Type B pancreatic cell (in vitro differentiated cells): ENCODE measurements at regions not wholly inside any gene's neighbourhood (a gene's known extent, or its start where the extent isn't known, plus 50 kb on each side); places are given as distances from the start of the nearest gene placed in this dataset.

Experiments used
- DNase-seq: peaks from one replicate; pipeline ENCODE4 v3.0.0; 2021; ENCODE audit warnings: mixed read lengths; ENCODE audit not compliant: unreplicated experiment; ENCODE audit errors: extremely low spot score
- H3K27ac Mint-ChIP-seq: 2 replicates; pipeline ENCODE4 v1.8.0; 2021; ENCODE audit warnings: mild to moderate bottlenecking, mixed read lengths
- H3K27me3 Mint-ChIP-seq: 2 replicates; pipeline ENCODE4 v1.8.0; 2021; ENCODE audit warnings: mixed read lengths
- H3K36me3 Mint-ChIP-seq: 2 replicates; pipeline ENCODE4 v1.8.0; 2021; ENCODE audit warnings: mixed read lengths
- H3K4me1 Mint-ChIP-seq: one replicate; pipeline ENCODE4 v1.8.0; 2021; ENCODE audit warnings: mixed read lengths; ENCODE audit not compliant: unreplicated experiment
- H3K4me3 Mint-ChIP-seq: 2 replicates; pipeline ENCODE4 v1.8.0; 2021; ENCODE audit warnings: mild to moderate bottlenecking, mixed read lengths
- H3K9me3 Mint-ChIP-seq: 2 replicates; pipeline ENCODE4 v1.8.0; 2021; ENCODE audit warnings: mixed read lengths
- TF ChIP-seq, protein P1 (sequence below): fragments of 200-600 bp; sonication (generic); conservative IDR thresholded peaks from 2 replicates; pipeline ENCODE4 v1.5.0; 2021; ENCODE audit warnings: antibody characterized with exemption, mild to moderate bottlenecking

DNA sequence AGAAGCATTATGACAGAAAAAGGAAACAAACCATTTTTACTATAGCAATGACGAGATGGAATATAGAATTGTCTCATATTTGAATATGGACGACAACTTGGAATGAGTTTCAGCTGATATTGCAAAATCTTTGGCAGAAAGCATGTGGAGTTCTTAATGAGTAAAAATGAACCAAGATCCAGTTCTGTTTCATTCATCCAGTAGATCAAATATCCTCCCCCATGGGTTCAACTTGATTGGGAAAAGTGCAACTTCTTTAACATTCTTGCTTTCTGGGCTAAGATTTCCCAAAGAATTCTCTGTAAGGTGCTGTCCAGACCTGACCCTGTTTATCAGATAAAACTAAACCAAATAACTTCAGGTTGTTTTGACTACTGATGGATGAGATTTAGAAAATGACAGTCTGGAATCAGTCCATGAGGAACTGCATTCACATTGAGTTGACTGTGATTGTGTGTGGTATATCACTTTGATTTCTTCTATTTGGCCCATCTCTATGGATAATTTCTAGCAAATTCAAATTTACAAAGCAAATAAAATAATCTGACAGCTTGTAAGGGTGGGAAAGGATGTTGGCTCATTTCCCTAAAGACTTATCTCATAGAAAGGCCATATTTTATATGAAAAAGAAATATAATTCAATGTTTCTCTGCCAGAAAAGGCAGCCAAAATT is 267.4 kb downstream of the ADAMTS20 start:
- H3K4me1 Mint-ChIP-seq, result peaks cover 32% of the 10 kb centered on the region
- TF ChIP-seq, protein P1, sequence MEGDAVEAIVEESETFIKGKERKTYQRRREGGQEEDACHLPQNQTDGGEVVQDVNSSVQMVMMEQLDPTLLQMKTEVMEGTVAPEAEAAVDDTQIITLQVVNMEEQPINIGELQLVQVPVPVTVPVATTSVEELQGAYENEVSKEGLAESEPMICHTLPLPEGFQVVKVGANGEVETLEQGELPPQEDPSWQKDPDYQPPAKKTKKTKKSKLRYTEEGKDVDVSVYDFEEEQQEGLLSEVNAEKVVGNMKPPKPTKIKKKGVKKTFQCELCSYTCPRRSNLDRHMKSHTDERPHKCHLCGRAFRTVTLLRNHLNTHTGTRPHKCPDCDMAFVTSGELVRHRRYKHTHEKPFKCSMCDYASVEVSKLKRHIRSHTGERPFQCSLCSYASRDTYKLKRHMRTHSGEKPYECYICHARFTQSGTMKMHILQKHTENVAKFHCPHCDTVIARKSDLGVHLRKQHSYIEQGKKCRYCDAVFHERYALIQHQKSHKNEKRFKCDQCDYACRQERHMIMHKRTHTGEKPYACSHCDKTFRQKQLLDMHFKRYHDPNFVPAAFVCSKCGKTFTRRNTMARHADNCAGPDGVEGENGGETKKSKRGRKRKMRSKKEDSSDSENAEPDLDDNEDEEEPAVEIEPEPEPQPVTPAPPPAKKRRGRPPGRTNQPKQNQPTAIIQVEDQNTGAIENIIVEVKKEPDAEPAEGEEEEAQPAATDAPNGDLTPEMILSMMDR, result no peak
- no peaks in the 10 kb centered on the region for H3K27me3 Mint-ChIP-seq
- H3K36me3 Mint-ChIP-seq, result no peaks in the 10 kb centered on the region
- no peak for DNase-seq
- H3K27ac Mint-ChIP-seq, result no peak overlapping the region
- H3K9me3 Mint-ChIP-seq, result no peaks in the 10 kb centered on the region
- no peak overlapping the region for H3K4me3 Mint-ChIP-seq

DNA sequence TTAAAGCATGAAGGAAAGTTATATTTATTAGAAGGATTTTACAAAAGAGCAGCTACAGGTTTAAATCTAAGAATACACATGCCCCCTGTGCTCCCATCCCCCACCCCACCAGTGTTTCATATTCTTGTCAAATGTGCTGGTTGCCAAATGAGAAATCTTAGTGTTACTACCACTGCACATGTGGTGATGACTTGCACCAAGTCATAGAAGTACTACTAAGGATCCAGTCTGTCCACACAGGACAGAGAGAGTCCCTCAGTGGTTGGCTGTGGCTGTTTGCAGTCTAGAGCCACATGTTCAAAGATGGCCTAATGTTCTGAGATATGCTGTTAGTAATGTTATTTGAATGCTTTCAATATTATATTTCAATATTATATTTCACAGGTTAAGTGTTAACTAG is 268.8 kb downstream of the ADAMTS20 start:
- no peaks in the 10 kb centered on the region for H3K9me3 Mint-ChIP-seq
- H3K36me3 Mint-ChIP-seq, result peaks cover 3% of the 10 kb centered on the region
- no peak for DNase-seq
- TF ChIP-seq, protein P1, result no peak
- no peaks in the 10 kb centered on the region for H3K27me3 Mint-ChIP-seq
- H3K4me3 Mint-ChIP-seq, result no peak overlapping the region
- no peak overlapping the region for H3K27ac Mint-ChIP-seq
- H3K4me1 Mint-ChIP-seq, result peaks cover 24% of the 10 kb centered on the region

DNA sequence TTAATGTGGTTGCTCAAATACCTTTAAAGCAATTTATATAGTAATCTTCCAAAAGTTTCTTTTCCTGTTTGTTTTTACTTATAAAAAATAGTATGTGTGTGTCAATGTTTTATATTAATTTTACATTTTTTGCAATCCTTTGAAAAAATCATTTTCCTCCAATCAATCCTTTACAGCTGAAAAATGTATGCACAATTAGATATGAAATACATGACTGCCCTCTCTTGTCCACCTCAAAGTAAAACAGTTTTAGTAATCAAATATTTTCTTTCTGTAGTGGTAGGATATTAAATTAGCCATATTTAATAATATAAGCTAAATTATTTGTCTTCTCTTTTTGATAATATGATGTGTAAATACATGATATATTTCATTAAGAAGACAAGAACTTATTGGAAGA is 269.9 kb downstream of the ADAMTS20 start:
- Mint-ChIP-seq H3K9me3 (no peaks in the 10 kb centered on the region), H3K27me3 (no peaks in the 10 kb centered on the region), H3K36me3 (peaks cover 3% of the 10 kb centered on the region), H3K4me1 (peaks cover 24% of the 10 kb centered on the region), H3K4me3 (no peak overlapping the region), H3K27ac (no peak overlapping the region)
- TF ChIP-seq, protein P1, result peak; percentile 73
- DNase-seq, result no peak

DNA sequence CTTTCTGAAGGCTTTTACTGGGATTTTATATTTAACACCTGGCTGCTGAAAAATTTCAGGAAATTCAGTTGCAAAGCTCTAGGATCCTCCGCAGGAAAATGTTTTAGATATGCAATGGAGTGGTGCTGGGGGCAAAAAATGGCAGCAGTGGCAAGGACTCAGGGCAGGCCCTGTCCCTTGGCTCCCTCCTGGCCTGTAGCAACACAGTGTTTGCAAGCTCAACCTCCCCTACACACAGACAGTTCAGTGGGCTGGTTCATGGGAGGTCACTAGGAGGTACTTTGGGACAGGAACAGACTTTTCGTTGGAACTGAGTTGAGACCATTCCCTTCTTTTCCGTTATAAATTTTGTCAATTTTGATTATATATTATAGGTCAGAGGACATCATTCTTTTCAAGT is 270.4 kb downstream of the ADAMTS20 start:
- TF ChIP-seq, protein P1, result no peak
- peak overlapping the region; percentile 7 for H3K4me3 Mint-ChIP-seq
- H3K27me3 Mint-ChIP-seq, result no peaks in the 10 kb centered on the region
- peaks cover 20% of the 10 kb centered on the region for H3K4me1 Mint-ChIP-seq
- no peak for DNase-seq
- H3K27ac Mint-ChIP-seq, result no peak overlapping the region
- no peaks in the 10 kb centered on the region for H3K9me3 Mint-ChIP-seq
- H3K36me3 Mint-ChIP-seq, result peaks cover 3% of the 10 kb centered on the region

DNA sequence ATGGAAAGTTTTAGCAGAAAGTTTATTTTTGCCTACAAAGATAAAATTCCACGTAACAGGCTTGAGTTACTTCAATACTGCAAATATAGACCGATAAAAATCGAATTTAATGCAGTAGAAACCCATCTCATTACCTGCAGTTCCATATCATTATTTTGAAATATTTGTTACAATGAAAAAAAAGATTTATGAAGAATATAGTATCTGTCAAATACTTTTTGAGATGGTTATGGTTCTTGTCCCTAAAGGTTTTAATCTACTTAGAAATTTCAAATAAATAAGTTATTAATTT is 273.5 kb downstream of the ADAMTS20 start:
- H3K27ac Mint-ChIP-seq, result no peak overlapping the region

More for the DNA sequence above, 273.5 kb downstream of the ADAMTS20 start:
- Mint-ChIP-seq H3K4me1 (peaks cover 7% of the 10 kb centered on the region), H3K36me3 (peaks cover 3% of the 10 kb centered on the region), H3K9me3 (no peaks in the 10 kb centered on the region), H3K4me3 (no peak overlapping the region), H3K27me3 (no peaks in the 10 kb centered on the region)
- TF ChIP-seq, protein P1, result no peak
- no peak for DNase-seq
